Neural cell (in vitro differentiated cells): ENCODE measurements at regions not wholly inside any gene's neighbourhood (a gene's known extent, or its start where the extent isn't known, plus 50 kb on each side); places are given as distances from the start of the nearest gene placed in this dataset.
"Not testable (repeated sequence)": the region's sequence is repeated elsewhere in the genome, so short reads cannot be mapped to it uniquely, and the experiment has no call there.

Experiments used
- H2AFZ ChIP-seq: fragments of 200-600, 300-800 bp; sonication (generic), shearing (Covaris generic); 2 replicates; pipeline ENCODE4 v1.6.0; 2014; ENCODE audit warnings: low read depth, mild to moderate bottlenecking, antibody characterized with exemption, low read length, moderate library complexity
- H3F3A ChIP-seq: fragments of 200-600 bp; shearing (Covaris generic); 2 replicates; pipeline ENCODE4 v1.6.1; 2016; ENCODE audit warnings: mild to moderate bottlenecking, moderate library complexity, mixed read lengths, antibody characterized with exemption, low read length; ENCODE audit not compliant: insufficient read depth, poor library complexity, severe bottlenecking
- H3K27ac ChIP-seq: fragments of 200-600, 300-800 bp; sonication (generic), shearing (Covaris generic); 2 replicates; pipeline ENCODE4 v1.5.1; 2014; ENCODE audit warnings: mild to moderate bottlenecking, low read length, moderate library complexity
- H3K27me3 ChIP-seq: fragments of 300-800, 200-600 bp; sonication (generic), shearing (Covaris generic); 2 replicates; pipeline ENCODE4 v1.6.0; 2014; ENCODE audit warnings: mild to moderate bottlenecking, low read depth, low read length, moderate library complexity; ENCODE audit not compliant: insufficient read depth
- H3K36me3 ChIP-seq: fragments of 300-800, 200-600 bp; sonication (generic), shearing (Covaris generic); 2 replicates; pipeline ENCODE4 v1.5.1; 2014; ENCODE audit warnings: mild to moderate bottlenecking, antibody characterized with exemption, low read length, moderate library complexity; ENCODE audit not compliant: insufficient read depth
- H3K4me2 ChIP-seq: fragments of 300-800, 200-600 bp; sonication (generic), shearing (Covaris generic); 2 replicates; pipeline ENCODE4 v1.6.0; 2014; ENCODE audit warnings: mild to moderate bottlenecking, low read length
- H3K4me3 ChIP-seq: fragments of 300-800, 200-600 bp; sonication (generic), shearing (Covaris generic); 2 replicates; pipeline ENCODE4 v1.5.1; 2014; ENCODE audit warnings: mild to moderate bottlenecking, low read length, moderate library complexity
- H3K79me2 ChIP-seq: fragments of 200-600 bp; shearing (Covaris generic); replicated peaks from 2 replicates; pipeline ENCODE4 v1.6.0; 2014; ENCODE audit warnings: mild to moderate bottlenecking, low read length, moderate library complexity; ENCODE audit not compliant: insufficient read depth
- H3K9ac ChIP-seq: fragments of 300-800, 200-600 bp; sonication (generic), shearing (Covaris generic); 2 replicates; pipeline ENCODE4 v1.6.1; 2016; ENCODE audit warnings: mild to moderate bottlenecking, low read length, mixed read lengths
- H3K9me2 ChIP-seq: fragments of 200-600 bp; shearing (Covaris generic); 2 replicates; pipeline ENCODE4 v1.6.1; 2016; ENCODE audit warnings: mild to moderate bottlenecking, low read length, mixed read lengths; ENCODE audit not compliant: insufficient read depth
- H3K9me3 ChIP-seq: fragments of 200-600, 300-800 bp; sonication (generic), shearing (Covaris generic); 2 replicates; pipeline ENCODE4 v1.6.1; 2016; ENCODE audit warnings: mild to moderate bottlenecking, mixed run types, low read length, moderate library complexity, mixed read lengths
- H4K20me1 ChIP-seq: fragments of 200-600 bp; shearing (Covaris generic); 2 replicates; pipeline ENCODE4 v1.6.1; 2016; ENCODE audit warnings: mild to moderate bottlenecking, mixed run types; ENCODE audit not compliant: insufficient read depth
- EP300 ChIP-seq: fragments of 450-650 bp; conservative IDR thresholded peaks from 2 replicates; pipeline ENCODE4 v1.6.1; 2014; ENCODE audit warnings: antibody characterized with exemption, mild to moderate bottlenecking, moderate library complexity; ENCODE audit not compliant: poor library complexity, severe bottlenecking
- EZH2 ChIP-seq: fragments of 200-600, 300-800 bp; shearing (Covaris generic), sonication (generic); IDR thresholded peaks from 2 replicates; pipeline ENCODE4 v1.6.1; 2014; ENCODE audit warnings: antibody characterized with exemption, low read length, borderline replicate concordance, mild to moderate bottlenecking; ENCODE audit not compliant: insufficient read depth, poor library complexity, severe bottlenecking
- MXI1 ChIP-seq: fragments of 450-650 bp; conservative IDR thresholded peaks from 2 replicates; pipeline ENCODE4 v1.6.1; 2014; ENCODE audit warnings: antibody characterized with exemption, mild to moderate bottlenecking; ENCODE audit not compliant: poor library complexity, severe bottlenecking
- POLR2AphosphoS5 ChIP-seq: IDR thresholded peaks from 2 replicates; pipeline ENCODE4 v1.6.1; 2012
- RAD21 ChIP-seq: fragments of 450-650 bp; conservative IDR thresholded peaks from 2 replicates; pipeline ENCODE4 v1.6.1; 2014; ENCODE audit warnings: antibody characterized with exemption, mild to moderate bottlenecking, moderate library complexity
- SMC3 ChIP-seq: fragments of 450-650 bp; conservative IDR thresholded peaks from 2 replicates; pipeline ENCODE4 v1.6.1; 2014; ENCODE audit warnings: antibody characterized with exemption, mild to moderate bottlenecking, moderate library complexity; ENCODE audit not compliant: poor library complexity
- TAF1 ChIP-seq: IDR thresholded peaks from 2 replicates; pipeline ENCODE4 v1.6.1; 2012; ENCODE audit warnings: low read depth
- TF ChIP-seq, protein P1 (sequence below): fragments of 450-650 bp; IDR thresholded peaks from 2 replicates; pipeline ENCODE4 v1.5.1; 2014; ENCODE audit warnings: antibody characterized with exemption, mild to moderate bottlenecking, moderate library complexity; ENCODE audit not compliant: poor library complexity, severe bottlenecking
- TF ChIP-seq, protein P2 (sequence below): IDR thresholded peaks from 2 replicates; pipeline ENCODE4 v1.6.1; 2012; ENCODE audit warnings: borderline replicate concordance

GRCh38 chr17:68155692-68156091, 92.2 kb upstream of the AMZ2 start:
- TF ChIP-seq EP300 (no peak), SMC3 (no peak), TAF1 (no peak), EZH2 (no peak), RAD21 (no peak), POLR2AphosphoS5 (no peak), MXI1 (no peak)
- TF ChIP-seq, protein P1, sequence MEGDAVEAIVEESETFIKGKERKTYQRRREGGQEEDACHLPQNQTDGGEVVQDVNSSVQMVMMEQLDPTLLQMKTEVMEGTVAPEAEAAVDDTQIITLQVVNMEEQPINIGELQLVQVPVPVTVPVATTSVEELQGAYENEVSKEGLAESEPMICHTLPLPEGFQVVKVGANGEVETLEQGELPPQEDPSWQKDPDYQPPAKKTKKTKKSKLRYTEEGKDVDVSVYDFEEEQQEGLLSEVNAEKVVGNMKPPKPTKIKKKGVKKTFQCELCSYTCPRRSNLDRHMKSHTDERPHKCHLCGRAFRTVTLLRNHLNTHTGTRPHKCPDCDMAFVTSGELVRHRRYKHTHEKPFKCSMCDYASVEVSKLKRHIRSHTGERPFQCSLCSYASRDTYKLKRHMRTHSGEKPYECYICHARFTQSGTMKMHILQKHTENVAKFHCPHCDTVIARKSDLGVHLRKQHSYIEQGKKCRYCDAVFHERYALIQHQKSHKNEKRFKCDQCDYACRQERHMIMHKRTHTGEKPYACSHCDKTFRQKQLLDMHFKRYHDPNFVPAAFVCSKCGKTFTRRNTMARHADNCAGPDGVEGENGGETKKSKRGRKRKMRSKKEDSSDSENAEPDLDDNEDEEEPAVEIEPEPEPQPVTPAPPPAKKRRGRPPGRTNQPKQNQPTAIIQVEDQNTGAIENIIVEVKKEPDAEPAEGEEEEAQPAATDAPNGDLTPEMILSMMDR, result no peak
- TF ChIP-seq, protein P2, sequence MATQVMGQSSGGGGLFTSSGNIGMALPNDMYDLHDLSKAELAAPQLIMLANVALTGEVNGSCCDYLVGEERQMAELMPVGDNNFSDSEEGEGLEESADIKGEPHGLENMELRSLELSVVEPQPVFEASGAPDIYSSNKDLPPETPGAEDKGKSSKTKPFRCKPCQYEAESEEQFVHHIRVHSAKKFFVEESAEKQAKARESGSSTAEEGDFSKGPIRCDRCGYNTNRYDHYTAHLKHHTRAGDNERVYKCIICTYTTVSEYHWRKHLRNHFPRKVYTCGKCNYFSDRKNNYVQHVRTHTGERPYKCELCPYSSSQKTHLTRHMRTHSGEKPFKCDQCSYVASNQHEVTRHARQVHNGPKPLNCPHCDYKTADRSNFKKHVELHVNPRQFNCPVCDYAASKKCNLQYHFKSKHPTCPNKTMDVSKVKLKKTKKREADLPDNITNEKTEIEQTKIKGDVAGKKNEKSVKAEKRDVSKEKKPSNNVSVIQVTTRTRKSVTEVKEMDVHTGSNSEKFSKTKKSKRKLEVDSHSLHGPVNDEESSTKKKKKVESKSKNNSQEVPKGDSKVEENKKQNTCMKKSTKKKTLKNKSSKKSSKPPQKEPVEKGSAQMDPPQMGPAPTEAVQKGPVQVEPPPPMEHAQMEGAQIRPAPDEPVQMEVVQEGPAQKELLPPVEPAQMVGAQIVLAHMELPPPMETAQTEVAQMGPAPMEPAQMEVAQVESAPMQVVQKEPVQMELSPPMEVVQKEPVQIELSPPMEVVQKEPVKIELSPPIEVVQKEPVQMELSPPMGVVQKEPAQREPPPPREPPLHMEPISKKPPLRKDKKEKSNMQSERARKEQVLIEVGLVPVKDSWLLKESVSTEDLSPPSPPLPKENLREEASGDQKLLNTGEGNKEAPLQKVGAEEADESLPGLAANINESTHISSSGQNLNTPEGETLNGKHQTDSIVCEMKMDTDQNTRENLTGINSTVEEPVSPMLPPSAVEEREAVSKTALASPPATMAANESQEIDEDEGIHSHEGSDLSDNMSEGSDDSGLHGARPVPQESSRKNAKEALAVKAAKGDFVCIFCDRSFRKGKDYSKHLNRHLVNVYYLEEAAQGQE, result no peak
- Histone ChIP-seq H3K9me3 (no peaks in the 10 kb centered on the region), H4K20me1 (no peaks in the 10 kb centered on the region), H3K36me3 (no peaks in the 10 kb centered on the region), H3K27ac (no peak overlapping the region), H3K4me3 (no peak overlapping the region), H3F3A (no peaks in the 10 kb centered on the region), H3K79me2 (no peaks in the 10 kb centered on the region), H2AFZ (no peak overlapping the region), H3K9me2 (no peaks in the 10 kb centered on the region), H3K4me2 (no peak overlapping the region), H3K27me3 (no peaks in the 10 kb centered on the region), H3K9ac (no peak overlapping the region)

DNA sequence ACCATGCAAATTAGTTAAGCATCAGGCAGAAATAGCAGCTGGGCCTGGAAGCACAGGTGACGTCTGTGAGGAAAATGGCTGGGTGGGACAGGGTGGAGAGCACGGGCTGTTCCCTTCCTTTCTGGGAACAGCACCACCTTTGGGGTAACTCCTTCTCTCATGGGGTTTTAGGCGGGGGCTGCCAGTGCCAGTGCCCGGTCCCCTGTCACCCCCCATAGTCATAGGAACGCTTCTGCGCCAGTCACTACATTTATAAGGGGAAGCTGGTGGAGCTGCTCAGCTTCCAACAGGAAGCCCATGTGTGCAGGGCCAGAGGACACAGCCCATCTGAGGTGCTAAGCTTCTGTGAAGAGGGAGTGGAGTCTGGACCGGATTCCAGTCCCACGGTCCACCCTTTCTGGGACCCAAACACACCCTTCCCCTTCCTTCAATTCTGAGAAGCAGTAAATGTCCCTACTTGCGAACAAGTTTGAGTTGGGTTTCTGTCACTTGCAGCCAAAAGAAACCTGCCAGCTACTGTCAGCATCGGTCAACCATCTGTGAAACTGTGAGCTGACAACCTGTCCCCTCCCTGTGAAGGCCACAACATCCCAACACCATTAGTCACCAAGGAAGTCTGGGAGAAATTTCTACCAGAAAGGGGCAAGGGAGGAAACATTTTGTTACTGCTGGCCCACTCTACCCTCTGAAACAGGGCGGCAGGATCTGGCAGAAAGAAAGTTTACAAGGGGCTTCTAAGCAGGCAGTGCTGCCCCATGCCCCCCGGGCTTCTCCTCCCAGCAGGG, 86.0 kb upstream of the AMZ2 start:
- H3K27ac ChIP-seq, result no peak overlapping the region
- no peak overlapping the region for H3K9ac ChIP-seq
- no peak for TF ChIP-seq POLR2AphosphoS5
- no peaks in the 10 kb centered on the region for H4K20me1 ChIP-seq
- no peaks in the 10 kb centered on the region for H3K27me3 ChIP-seq
- H3K4me2 ChIP-seq, result no peak overlapping the region
- no peaks in the 10 kb centered on the region for H3K36me3 ChIP-seq
- H3F3A ChIP-seq, result no peaks in the 10 kb centered on the region
- H3K79me2 ChIP-seq, result no peaks in the 10 kb centered on the region
- H3K4me3 ChIP-seq, result no peak overlapping the region
- no peaks in the 10 kb centered on the region for H3K9me2 ChIP-seq
- H3K9me3 ChIP-seq, result no peaks in the 10 kb centered on the region
- H2AFZ ChIP-seq, result no peak overlapping the region

DNA sequence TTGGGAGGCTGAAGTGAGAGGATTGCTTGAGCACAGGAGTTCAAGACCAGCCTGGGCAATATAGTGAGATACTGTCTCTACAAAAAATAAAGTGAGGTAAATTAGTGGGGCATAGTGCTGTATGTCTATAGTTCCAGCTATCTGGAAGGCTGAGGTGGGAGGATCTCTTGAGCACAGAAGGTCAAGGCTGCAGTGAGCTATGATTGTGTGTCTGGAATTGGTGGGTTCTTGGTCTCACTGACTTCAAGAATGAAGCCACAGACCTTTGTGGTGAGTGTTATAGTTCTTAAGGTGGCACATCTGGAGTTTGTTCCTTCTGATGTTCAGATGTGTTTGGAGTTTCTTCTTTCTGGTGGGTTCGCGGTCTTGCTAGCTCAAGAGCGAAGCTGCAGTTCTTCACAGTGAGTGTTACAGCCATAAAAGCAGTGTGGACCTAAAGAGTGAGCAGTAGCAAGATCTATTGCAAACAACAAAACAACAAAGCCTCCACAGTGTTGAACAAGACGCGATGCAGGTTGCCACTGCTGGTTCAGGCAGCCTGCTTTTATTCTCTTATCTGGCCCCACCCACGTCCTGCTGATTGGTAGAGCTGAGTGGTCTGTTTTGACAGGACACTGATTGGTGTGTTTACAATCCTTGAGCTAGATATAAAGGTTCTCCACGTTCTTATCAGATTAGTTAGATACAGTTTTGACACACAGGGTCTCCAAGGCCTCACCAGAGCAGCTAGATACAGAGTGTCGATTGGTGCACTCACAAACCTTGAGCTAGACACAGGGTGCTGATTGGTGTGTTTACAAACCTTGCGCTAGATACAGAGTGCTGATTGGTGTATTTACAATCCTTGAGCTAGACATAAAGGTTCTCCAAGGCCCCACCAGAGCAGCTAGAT, 79.3 kb upstream of the AMZ2 start:
- not testable (repeated sequence) for H3K36me3 ChIP-seq, H3K9ac ChIP-seq, H3K4me3 ChIP-seq, H3K27ac ChIP-seq, H4K20me1 ChIP-seq, H3K79me2 ChIP-seq, H2AFZ ChIP-seq, H3F3A ChIP-seq, H3K9me3 ChIP-seq, H3K4me2 ChIP-seq, H3K27me3 ChIP-seq, H3K9me2 ChIP-seq

DNA sequence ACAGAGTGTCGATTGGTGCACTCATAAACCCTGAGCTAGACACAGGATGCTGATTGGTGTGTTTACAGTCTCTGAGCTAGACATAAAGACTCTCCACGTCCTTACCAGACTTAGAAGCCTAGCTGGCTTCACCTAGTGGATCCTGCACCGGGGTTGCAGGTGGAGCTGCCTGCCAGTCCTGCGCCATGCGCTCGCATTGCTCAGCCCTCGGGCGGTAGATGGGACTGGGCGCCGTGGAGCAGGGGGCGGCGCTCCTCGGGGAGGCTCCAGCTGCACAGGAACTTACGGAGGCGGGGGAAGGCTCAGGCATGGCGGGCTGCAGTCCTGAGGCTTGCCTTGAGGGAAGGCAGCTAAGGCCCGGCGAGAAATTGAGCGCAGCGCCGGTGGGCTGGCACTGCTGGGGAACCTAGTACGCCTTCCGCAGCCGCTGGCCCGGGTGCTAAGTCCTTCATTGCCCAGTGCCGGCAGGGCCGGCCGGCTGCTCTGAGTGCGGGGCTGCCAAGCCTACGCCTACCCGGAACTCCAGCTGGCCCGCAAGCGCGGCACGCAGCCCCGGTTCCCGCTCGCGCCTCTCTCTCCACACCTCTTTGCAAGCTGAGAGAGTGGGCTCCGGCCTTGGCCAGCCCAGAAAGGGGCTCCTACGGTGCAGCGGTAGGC, 78.5 kb upstream of the AMZ2 start:
- H3K79me2 ChIP-seq, H4K20me1 ChIP-seq, H3K4me2 ChIP-seq, H3K4me3 ChIP-seq, H3K9ac ChIP-seq, H3K9me2 ChIP-seq, H3K36me3 ChIP-seq, H2AFZ ChIP-seq, H3K27ac ChIP-seq, H3K9me3 ChIP-seq, H3K27me3 ChIP-seq, H3F3A ChIP-seq: not testable (repeated sequence)
